ENCODE measurements at regions not wholly inside any gene's neighbourhood (a gene's known extent, or its start where the extent isn't known, plus 50 kb on each side); places are given as distances from the start of the nearest gene placed in this dataset.

DNA sequence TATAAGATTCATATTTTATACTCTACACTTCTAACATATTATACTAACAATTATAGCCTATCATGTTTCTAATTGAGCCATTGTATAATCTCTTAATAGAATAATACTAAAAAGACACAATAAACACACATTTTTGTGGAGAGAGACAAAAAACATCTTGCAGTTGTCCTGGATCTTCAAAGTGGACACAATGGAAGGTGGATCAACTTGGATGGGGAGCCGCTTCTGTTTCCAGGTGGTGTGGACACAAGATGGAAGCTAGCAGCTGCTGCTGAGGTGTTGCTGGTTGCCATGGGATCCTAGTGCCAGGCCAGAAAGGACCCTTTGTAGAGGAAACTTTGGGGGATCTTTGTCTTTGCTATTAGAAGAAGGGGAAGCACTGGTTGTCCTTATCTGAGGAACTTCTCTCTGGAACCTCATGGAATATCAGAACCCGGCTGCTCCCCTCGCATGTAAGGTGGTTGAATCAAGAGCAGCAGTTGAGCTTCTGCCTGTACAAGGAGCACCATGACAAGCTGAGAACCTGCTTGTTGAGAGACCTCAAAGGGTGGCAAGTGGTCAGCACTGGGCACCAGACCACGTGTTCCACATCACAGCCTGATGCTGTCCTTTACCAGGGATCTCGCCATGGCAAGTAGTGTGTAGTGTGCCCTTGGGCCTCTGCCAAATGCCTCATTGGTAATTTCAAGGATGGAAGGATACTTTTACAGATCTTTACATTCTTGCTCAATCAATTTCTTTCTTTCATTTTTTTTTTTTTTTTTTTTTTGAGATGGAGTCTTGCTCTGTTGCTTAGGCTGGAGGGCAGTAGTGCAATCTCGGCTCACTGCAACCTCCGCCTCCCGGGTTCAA lies 232.2 kb downstream of the MYCN start:
- TF ChIP-seq, protein P1, sequence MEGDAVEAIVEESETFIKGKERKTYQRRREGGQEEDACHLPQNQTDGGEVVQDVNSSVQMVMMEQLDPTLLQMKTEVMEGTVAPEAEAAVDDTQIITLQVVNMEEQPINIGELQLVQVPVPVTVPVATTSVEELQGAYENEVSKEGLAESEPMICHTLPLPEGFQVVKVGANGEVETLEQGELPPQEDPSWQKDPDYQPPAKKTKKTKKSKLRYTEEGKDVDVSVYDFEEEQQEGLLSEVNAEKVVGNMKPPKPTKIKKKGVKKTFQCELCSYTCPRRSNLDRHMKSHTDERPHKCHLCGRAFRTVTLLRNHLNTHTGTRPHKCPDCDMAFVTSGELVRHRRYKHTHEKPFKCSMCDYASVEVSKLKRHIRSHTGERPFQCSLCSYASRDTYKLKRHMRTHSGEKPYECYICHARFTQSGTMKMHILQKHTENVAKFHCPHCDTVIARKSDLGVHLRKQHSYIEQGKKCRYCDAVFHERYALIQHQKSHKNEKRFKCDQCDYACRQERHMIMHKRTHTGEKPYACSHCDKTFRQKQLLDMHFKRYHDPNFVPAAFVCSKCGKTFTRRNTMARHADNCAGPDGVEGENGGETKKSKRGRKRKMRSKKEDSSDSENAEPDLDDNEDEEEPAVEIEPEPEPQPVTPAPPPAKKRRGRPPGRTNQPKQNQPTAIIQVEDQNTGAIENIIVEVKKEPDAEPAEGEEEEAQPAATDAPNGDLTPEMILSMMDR (IDR thresholded peaks at IDR 0.05; ENCODE audit: insufficient read depth, low read depth, low read length), result no peak
- no peak for DNase-seq (ENCODE audit: low read depth)
- H3K4me3 ChIP-seq (ENCODE audit: low read depth, low read length), result no peak overlapping the region

DNA sequence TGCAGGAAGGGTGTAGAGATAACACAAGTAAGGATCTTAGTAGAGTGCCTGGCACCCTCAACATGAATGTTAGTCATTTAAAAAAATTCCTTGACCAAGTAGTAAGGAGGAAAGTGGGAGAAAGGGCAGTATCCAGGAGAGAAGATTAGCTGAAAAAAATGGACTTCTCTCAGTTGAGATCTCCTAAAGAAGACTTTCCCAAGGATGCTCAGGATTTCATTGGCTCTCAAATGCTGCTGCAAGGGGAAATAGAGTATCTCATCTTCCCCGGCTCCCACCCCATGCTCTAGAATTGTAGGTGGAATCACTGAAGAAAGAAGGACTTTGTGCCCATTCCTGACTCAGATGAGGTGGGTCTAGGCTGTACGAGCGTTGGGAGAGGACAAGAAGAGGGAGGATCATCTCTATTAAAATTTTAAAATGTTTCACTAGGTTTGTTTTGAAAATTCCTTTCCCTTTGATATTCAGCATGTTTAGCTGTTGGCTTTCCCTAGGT lies 231.1 kb downstream of the MYCN start:
- TF ChIP-seq, protein P1 (IDR thresholded peaks at IDR 0.05; ENCODE audit: insufficient read depth, low read depth, low read length), result no peak
- H3K4me3 ChIP-seq (ENCODE audit: low read depth, low read length), result no peak overlapping the region
- DNase-seq (ENCODE audit: low read depth), result no peak

DNA sequence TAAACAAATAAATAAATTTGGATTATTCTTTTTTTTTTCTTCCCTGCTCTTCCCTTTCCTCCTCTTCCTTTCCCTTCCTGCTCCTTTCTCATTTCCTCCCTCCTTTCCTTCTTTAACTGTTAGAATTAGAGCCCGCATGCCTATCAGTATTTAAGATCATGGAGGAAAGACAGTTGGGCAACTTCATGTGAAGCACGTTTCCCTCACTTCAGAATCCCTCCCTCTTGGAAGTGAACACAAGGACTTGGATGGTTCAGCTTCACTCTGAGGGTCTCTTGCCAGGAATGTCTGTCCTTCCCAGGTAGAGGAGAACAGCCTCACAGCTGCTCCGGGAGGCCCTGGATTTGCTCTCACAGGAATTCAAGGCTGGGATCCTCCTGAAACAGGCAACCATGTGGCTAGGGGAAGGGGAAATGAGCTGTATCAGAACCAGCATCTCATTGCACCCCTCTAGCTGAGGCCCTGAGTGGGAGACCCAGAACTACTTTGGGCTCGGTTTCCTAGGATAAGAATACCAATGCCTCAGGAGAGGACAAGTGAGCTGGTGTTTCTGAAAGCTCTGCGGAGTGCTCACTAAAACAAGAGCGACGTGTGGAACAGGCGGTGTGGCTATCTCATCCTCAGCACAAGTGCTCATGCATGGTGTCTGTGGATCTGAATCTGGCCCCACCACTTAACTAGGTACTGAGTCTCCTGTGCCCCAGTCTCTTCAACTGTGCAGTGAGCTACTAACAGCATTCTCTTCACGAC lies 230.5 kb downstream of the MYCN start:
- H3K4me3 ChIP-seq (ENCODE audit: low read depth, low read length), result no peak overlapping the region
- no peak for DNase-seq (ENCODE audit: low read depth)
- TF ChIP-seq, protein P1 (IDR thresholded peaks at IDR 0.05; ENCODE audit: insufficient read depth, low read depth, low read length), result no peak

DNA sequence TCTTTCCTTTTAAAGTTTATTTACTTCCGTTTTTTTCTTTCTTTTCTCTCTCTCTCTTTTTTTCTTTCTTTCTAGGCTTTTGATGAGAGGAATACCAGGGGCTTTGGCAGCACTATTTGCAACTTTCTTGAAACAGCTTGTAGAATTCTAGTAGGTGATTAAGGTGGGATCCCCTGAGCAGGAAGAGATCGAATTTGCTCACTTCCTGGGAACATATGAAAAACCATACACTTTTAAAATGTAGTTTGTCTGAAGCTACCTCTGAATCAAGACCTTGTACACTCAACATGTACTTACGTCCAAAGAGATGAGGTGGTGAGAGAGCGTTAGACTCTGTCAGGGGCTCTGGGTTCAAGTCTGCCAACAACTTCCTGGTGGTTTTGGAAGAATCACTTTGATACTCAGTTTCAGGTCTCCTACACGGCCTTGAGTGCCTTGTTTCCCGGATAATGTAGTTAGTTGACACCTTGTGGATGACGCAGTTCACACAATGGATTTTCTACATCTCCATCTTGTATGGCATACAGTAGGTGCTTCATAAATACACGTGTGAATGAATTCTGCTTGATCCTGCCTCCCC lies 229.1 kb downstream of the MYCN start:
- DNase-seq (ENCODE audit: low read depth), result no peak
- no peak overlapping the region for H3K4me3 ChIP-seq (ENCODE audit: low read depth, low read length)
- TF ChIP-seq, protein P1 (IDR thresholded peaks at IDR 0.05; ENCODE audit: insufficient read depth, low read depth, low read length), result no peak

DNA sequence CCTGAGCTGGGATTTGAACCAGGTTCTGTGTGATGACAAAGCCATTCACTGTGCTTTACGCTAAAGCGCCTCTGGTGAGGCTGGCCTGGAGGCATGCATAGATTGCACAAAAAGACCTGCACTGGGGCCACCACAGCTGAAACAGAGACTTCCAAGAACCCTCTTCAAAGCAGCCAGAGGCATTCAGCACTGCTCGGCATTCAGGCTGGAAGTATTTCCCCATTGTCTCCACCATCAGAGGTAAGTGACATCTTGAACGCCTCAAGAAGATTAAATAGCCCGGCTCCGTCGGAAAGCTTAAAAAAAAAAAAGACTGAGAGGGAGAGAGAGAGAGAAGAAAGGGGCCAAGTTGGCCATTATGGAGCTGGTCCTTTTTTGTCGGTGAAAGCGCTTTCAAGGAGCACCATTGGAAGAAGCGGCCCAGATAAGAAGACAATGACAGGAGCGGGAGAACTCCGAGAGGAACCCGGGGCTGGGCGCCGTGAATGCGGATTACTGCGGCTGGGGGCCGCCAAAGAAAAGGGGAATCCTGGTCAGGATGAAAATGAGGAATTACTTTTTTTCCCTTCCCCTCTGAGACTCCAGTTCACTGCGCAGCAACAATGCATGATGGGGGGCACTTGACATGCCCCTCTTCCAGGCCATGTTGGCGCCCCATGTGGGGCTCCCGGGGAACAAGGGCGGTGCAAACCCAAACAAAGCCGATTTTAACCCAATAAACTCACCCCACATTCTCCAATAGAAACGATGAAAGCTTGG lies 228.3 kb downstream of the MYCN start:
- no peak for DNase-seq (ENCODE audit: low read depth)
- no peak overlapping the region for H3K4me3 ChIP-seq (ENCODE audit: low read depth, low read length)
- TF ChIP-seq, protein P1 (IDR thresholded peaks at IDR 0.05; ENCODE audit: insufficient read depth, low read depth, low read length), result no peak

DNA sequence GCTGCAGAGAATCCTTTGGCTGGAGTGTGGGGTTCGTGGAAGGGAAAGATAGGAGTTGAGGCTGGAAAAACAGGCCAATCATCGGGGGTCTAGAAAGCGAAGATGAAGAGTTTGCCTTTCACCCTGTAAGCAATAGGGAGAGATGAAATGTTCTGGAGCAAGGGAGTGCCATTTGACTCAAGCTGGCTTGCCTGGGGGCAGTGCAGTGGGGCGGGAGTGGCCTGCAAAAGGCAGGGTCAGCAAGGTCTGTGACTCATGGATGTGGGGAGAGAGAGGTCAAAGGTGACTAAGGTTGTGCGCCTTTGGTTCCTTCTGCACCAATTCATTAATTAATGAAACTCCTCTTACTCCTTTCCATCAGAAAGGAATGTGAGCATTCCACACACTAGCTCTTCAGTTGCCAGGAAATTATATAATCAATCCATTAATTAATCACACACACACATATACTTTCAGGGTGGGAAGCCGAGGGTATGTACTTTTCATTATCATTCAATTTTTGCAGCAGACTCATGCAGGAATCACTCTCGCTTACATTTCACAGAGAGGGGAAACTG lies 227.6 kb downstream of the MYCN start:
- TF ChIP-seq, protein P1 (IDR thresholded peaks at IDR 0.05; ENCODE audit: insufficient read depth, low read depth, low read length), result no peak
- no peak for DNase-seq (ENCODE audit: low read depth)
- H3K4me3 ChIP-seq (ENCODE audit: low read depth, low read length), result no peak overlapping the region
